MM.1S (cell line): ENCODE measurements at regions not wholly inside any gene's neighbourhood (a gene's known extent, or its start where the extent isn't known, plus 50 kb on each side); places are given as distances from the start of the nearest gene placed in this dataset.

Experiments
- EZH2 ChIP-seq: fragments of 300-600 bp; sonication (generic); optimal IDR thresholded peaks from 2 replicates; pipeline ENCODE3; 2017; ENCODE audit warnings: low read depth, mild to moderate bottlenecking, antibody characterized with exemption, low read length, mixed read lengths
- TF ChIP-seq, protein P1 (sequence below): fragments of 300-600 bp; sonication (generic); IDR thresholded peaks from 2 replicates; pipeline ENCODE4 v1.5.1; 2016; ENCODE audit warnings: antibody characterized with exemption, low read length, mixed read lengths

- TF ChIP-seq, protein P1, sequence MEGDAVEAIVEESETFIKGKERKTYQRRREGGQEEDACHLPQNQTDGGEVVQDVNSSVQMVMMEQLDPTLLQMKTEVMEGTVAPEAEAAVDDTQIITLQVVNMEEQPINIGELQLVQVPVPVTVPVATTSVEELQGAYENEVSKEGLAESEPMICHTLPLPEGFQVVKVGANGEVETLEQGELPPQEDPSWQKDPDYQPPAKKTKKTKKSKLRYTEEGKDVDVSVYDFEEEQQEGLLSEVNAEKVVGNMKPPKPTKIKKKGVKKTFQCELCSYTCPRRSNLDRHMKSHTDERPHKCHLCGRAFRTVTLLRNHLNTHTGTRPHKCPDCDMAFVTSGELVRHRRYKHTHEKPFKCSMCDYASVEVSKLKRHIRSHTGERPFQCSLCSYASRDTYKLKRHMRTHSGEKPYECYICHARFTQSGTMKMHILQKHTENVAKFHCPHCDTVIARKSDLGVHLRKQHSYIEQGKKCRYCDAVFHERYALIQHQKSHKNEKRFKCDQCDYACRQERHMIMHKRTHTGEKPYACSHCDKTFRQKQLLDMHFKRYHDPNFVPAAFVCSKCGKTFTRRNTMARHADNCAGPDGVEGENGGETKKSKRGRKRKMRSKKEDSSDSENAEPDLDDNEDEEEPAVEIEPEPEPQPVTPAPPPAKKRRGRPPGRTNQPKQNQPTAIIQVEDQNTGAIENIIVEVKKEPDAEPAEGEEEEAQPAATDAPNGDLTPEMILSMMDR = no peak
- no peak for TF ChIP-seq EZH2
These were observed 162.7 kb downstream of the KLF12 start for GRCh38 chr13:73971481-73971880.
